Medulla oblongata (tissue), 1 donor: ENCODE measurements at regions not wholly inside any gene's neighbourhood (a gene's known extent, or its start where the extent isn't known, plus 50 kb on each side); places are given as distances from the start of the nearest gene placed in this dataset.

Experiments used
- DNase-seq: peaks from one replicate; pipeline ENCODE4 v3.0.0-alpha.2; 2015; ENCODE audit errors: extremely low spot score

GRCh38 chr10:124287791-124288190, 130.9 kb downstream of the OAT start:
- DNase-seq = no peak

- DNase-seq = no peak
These were observed 131.5 kb downstream of the OAT start for GRCh38 chr10:124287071-124287685.

GRCh38 chr10:124286621-124287020, 132.1 kb downstream of the OAT start:
- no peak for DNase-seq

GRCh38 chr10:124285587-124286527, 132.9 kb downstream of the OAT start:
- DNase-seq = peak; percentile 57

- DNase-seq = no peak
These were observed 134.8 kb downstream of the OAT start for GRCh38 chr10:124283949-124284250.

GRCh38 chr10:124283215-124283948, 135.3 kb downstream of the OAT start:
- DNase-seq = no peak

- no peak for DNase-seq
These were observed 136.4 kb downstream of the OAT start for GRCh38 chr10:124282326-124282725.

- no peak for DNase-seq
These were observed 137.1 kb downstream of the OAT start for GRCh38 chr10:124281666-124282065.

- DNase-seq = no peak
These were observed 137.8 kb downstream of the OAT start for GRCh38 chr10:124280916-124281315.

GRCh38 chr10:124279882-124280281, 138.8 kb downstream of the OAT start:
- DNase-seq = no peak

- no peak for DNase-seq
These were observed 139.4 kb downstream of the OAT start for GRCh38 chr10:124279298-124279697.

GRCh38 chr10:124278356-124278755, 140.4 kb downstream of the OAT start:
- DNase-seq = no peak

- no peak for DNase-seq
These were observed 145.6 kb downstream of the OAT start for GRCh38 chr10:124273141-124273540.

- DNase-seq = no peak
These were observed 147.0 kb downstream of the OAT start for GRCh38 chr10:124271676-124272075.

- no peak for DNase-seq
These were observed 148.0 kb downstream of the OAT start for GRCh38 chr10:124270530-124271327.

GRCh38 chr10:124268976-124269375, 149.7 kb downstream of the OAT start:
- no peak for DNase-seq

GRCh38 chr10:124267911-124268549, 150.7 kb downstream of the OAT start:
- DNase-seq = no peak

- peak; percentile 25 for DNase-seq
These were observed 151.4 kb downstream of the OAT start for GRCh38 chr10:124267231-124267885.

- DNase-seq = no peak
These were observed 152.1 kb downstream of the OAT start for GRCh38 chr10:124266468-124267230.
